Stimulated activated CD4-positive, alpha-beta T cell treated with anti-CD3 and anti-CD28 coated beads, Interleukin-12 subunit alpha, Interleukin-12 subunit beta, amount 100 ng/mL, for 24 hours (primary cell): ENCODE measurements at regions not wholly inside any gene's neighbourhood (a gene's known extent, or its start where the extent isn't known, plus 50 kb on each side); places are given as distances from the start of the nearest gene placed in this dataset.

Experiments used
- DNase-seq, 2 experiments: peaks; one replicate each; pipeline ENCODE4 v3.0.0-alpha.2; 2020; ENCODE audit warnings: low read depth in 2 of 2

- DNase-seq = no peak
Measured at GRCh38 chr14:96638041-96638855, 136.1 kb downstream of the PAPOLA start.

GRCh38 chr14:96639550-96639949 is 137.4 kb downstream of the PAPOLA start:
- no peak for DNase-seq

GRCh38 chr14:96648506-96649326 is 146.5 kb downstream of the PAPOLA start:
- no peak for DNase-seq

GRCh38 chr14:96649327-96649601 is 147.1 kb downstream of the PAPOLA start:
- DNase-seq = no peak

GRCh38 chr14:96653597-96653996 is 143.6 kb upstream of the VRK1 start:
- no peak for DNase-seq

GRCh38 chr14:96658611-96659010 is 138.6 kb upstream of the VRK1 start:
- DNase-seq = no peak

- DNase-seq = no peak
Measured at GRCh38 chr14:96660123-96660522, 137.1 kb upstream of the VRK1 start.

GRCh38 chr14:96660667-96661066 is 136.5 kb upstream of the VRK1 start:
- DNase-seq = no peak

GRCh38 chr14:96661244-96661969 is 135.8 kb upstream of the VRK1 start:
- DNase-seq = no peak

- DNase-seq = no peak
Measured at GRCh38 chr14:96662116-96662970, 134.8 kb upstream of the VRK1 start.

GRCh38 chr14:96663076-96663475 is 134.1 kb upstream of the VRK1 start:
- DNase-seq = no peak

GRCh38 chr14:96663491-96664067 is 133.6 kb upstream of the VRK1 start:
- DNase-seq = no peak

GRCh38 chr14:96666088-96666487 is 131.1 kb upstream of the VRK1 start:
- DNase-seq = no peak

- DNase-seq = no peak
Measured at GRCh38 chr14:96670391-96670790, 126.8 kb upstream of the VRK1 start.

GRCh38 chr14:96671218-96671617 is 126.0 kb upstream of the VRK1 start:
- DNase-seq = no peak

- no peak for DNase-seq
Measured at GRCh38 chr14:96673706-96674105, 123.5 kb upstream of the VRK1 start.

- no peak for DNase-seq
Measured at GRCh38 chr14:96674121-96674520, 123.1 kb upstream of the VRK1 start.

GRCh38 chr14:96676166-96676565 is 121.0 kb upstream of the VRK1 start:
- no peak for DNase-seq

GRCh38 chr14:96681829-96682228 is 115.4 kb upstream of the VRK1 start:
- DNase-seq = no peak

- DNase-seq = no peak
Measured at GRCh38 chr14:96682401-96682800, 114.8 kb upstream of the VRK1 start.

GRCh38 chr14:96683562-96684289 is 113.5 kb upstream of the VRK1 start:
- DNase-seq = no peak
